GM18517 (cell line): ENCODE measurements at regions not wholly inside any gene's neighbourhood (a gene's known extent, or its start where the extent isn't known, plus 50 kb on each side); places are given as distances from the start of the nearest gene placed in this dataset.

ENCODE experiments used
- ATAC-seq: cut with Tn5 transposase; IDR thresholded peaks from one replicate; pipeline ENCODE4 v1.9.1; 2021; ENCODE audit warnings: mild to moderate bottlenecking, moderate library complexity; ENCODE audit not compliant: unreplicated experiment

DNA sequence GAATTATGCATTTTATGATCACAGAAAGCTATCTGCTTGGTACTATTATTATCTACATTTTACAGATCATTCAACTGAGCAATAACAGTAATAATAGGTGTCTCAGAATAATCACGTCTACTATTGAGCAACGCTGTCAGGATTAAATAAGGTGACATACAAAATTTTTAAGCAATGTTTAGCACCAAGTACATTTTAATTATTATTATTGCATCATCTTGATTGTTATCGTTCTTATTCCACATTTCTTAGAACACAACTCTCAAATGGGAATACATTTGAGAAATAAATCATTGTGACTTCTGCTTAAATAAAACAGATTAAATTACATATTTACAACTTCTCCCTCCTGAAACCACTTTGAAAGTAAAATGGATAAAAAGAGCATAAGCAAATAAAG is 1083.5 kb upstream of the ADGRL3 start:
- ATAC-seq, result no peak

DNA sequence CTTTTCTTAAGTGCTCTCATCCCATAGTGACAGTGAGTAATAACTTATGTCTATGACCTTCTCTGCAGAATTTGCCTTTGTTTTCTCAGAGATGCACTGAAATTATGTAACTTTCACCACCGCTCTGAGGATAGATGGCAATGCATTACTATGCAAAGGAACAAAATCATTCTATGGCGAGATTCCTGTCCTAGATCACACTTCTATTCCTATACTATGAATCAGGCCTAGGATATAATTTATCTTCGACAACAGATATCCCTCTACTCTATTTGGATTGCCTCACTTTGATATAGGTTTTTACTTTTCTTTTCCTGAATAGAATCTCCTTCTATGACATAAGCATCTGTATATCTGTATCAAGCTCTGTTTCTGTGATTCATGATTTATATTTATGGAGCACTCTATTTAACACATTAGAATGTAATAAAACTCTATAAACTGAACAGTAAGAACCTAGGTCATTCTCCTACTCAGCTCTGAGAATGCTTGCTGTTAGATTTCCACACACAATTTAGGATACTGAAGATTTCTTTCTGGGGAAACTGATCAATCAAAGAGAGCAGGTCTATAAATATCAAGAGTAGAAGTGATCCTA is 1082.3 kb upstream of the ADGRL3 start:
- no peak for ATAC-seq

DNA sequence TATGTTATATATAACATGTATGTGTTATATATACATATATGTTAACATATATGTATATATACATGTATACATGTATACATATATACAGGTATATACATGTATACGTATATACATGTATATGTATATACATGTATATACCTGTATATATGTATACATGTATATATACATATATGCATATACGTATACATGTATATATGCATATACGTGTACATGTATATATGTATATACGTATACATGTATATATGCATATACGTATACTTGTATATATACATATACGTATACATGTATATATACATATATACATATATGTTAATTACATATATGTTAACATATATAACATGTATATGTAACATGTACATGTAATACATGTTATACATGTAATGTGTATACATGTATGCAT is 1077.3 kb upstream of the ADGRL3 start:
- no peak for ATAC-seq

DNA sequence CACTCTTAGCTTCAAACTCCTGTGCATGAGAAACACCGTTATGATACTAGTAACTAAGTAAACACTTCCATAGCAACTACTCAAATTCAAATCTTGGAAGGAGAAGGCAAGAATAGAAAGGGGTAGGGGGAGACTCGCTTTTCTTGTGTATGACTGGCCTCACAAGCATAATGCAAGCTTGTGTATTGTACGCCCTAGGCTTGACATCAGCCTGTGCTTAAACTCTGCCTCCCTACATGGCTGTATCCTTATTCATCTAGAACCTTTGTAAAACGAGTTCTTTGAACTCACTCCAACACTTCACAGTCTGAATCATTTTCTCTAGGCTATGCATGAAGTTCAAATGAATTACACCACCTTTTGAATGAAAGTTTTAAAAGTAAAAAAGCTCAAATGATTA is 1071.2 kb upstream of the ADGRL3 start:
- no peak for ATAC-seq

DNA sequence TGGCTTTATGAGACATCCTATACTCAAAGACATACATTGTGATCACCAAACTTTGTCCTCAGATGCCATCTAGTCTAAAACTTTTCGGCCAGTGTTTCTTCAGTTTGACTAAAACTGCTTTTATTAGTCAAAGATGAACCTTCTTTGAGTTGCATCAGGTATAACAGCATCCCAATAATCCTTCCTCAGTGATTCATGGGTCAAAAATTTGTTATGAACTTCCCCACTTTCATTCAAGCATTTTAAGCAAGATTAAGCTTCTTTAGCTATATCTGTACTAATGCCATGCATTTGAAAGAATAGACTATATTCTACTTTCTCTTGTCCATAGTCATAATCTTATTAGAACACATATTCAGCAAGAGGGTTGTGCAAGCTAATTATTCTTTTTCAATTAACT is 1070.4 kb upstream of the ADGRL3 start:
- no peak for ATAC-seq

DNA sequence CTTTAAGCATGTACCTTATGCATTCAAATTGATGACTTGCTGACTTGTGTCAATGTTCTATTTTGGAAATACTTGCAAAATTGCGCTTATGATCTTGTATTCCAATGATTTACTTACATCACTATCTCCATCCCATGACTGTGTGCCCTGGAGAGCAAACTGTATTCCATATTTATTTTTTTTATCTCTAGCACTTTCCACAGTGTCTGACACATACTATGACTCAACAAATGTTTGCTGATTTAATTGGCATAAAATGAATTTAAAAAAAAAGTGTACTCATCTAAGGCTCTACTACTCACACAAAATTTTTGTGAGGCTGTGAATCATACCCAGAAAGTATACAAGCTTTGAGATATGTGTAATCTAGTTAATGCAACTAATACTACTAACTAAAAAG is 1066.8 kb upstream of the ADGRL3 start:
- no peak for ATAC-seq

DNA sequence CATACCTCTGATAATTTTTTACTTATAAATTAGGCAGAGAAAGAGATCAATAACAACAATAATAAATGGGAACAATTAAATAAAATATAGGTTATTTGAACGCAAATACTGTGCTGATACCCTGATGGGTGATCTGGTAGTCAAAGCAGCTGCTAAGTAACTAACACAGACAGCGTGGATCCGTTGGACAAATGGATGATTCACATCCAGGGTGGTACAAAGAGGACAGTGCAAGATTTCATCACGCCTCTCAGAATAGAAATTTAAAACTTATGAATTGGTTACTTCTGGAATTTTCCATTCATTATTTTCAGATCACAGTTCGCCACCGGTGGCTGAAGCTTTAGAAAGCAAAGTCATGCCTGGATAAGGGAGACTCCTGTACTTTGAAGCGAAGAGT is 1066.0 kb upstream of the ADGRL3 start:
- no peak for ATAC-seq

DNA sequence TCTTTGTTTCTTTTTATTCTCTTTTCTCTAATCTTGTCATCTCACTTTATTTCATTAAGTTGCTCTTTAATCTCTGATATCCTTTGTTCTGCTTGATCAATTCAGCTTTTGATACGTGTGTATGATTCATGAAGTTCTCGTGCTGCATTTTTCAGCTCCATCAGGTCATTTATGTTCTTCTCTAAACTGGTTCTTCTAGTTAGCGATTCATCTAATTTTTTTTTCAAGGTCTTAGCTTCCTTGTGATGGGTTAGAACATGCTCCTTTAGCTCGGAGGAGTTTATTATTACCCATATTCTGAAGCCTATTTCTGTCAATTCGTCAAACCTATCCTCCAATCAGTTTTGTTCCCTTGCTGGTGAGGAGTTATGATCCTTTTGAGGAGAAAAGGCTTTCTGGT is 1045.0 kb upstream of the ADGRL3 start:
- no peak for ATAC-seq

DNA sequence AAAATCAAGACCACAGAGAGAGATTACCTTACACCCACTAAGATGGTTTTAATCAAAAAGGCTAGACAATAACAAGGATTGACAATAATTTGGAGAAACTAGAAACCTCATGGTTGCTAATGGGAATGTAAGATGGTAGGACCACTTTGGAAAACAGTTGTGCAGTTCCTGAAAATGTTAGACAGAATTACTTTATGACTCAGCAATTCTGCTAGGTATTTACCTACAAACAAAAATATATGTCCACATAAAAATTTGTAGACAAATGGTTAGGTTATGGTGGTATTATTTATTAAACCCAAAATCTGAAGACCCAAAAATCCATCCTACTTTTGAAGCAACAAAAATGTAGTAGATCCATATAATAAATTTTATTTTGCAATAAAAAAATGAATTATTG is 1027.0 kb upstream of the ADGRL3 start:
- ATAC-seq, result no peak

DNA sequence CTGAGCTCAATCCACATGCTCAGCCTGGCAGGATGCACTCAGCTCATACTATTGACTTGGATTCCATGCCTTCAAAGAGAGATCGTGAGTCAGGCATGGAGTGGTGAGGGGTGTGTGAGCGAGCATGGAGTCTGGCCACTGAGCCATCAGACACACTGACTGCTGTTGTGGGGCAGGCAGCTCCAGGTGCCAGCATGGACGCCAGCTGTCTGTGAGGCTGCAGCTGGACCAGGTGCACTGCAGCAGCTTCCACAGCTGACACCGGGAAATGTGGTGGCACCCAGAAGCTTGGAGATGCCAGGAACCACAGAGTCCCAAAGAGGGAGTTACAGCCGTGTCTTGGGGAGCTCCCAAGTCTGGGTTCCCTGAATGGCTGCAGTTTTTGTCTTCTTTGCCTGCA is 1026.4 kb upstream of the ADGRL3 start:
- ATAC-seq, result no peak

DNA sequence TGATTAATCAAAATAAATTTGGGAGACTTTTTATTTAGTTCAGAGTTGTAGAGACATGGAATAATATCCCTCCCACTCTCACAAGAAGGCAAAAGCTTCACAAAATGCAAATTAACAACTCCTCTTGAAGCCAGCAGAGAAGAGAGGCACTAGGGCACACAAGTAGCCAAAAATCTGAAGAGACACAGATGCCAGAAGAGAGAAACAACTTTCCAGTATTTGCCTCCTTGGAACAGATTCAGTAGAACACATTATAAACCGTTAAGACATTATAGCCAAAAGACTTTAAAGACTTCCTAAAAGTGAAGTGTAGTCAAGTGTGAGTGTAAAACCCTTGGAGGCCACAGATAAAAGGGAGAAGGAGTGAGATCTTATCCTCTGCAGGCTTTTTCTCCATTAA is 1024.9 kb upstream of the ADGRL3 start:
- ATAC-seq, result no peak

DNA sequence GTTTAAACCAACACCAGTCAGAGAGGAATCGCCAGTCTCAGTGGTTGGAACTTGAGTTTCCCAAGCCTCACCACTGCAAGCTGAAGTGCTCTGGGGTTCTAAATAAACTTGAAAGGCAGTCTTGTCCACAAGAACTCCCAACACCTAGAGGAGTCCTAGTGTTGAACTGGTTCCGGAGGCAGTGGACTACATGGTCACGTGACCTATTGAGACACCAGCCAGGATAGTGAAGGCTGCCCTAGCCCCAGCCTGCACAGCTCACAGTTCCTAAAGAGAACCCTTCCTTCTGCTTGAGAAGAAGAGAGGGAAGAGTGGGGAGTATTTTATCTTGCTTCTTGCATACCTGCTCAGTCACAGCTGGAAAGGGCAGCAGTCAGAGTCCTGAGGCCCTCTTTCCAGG is 1012.7 kb upstream of the ADGRL3 start:
- no peak for ATAC-seq

DNA sequence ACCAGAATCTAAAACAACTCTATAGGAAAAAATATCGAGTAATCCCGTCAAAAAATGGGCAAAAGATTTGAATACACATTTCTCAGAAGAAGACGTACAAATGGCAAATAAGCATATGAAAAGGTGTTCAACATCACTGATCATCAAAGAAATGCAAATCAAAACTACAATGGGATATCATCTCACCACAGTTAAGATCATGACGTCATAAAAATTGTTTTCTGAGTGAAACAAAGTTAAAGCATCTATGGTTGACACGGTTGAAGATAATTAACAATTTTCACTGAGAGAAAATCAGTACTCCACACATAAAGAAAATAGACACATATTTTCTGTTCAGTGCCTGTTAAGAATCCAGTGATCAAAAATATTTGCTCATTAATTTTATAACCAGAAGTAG is 1010.8 kb upstream of the ADGRL3 start:
- ATAC-seq, result no peak

DNA sequence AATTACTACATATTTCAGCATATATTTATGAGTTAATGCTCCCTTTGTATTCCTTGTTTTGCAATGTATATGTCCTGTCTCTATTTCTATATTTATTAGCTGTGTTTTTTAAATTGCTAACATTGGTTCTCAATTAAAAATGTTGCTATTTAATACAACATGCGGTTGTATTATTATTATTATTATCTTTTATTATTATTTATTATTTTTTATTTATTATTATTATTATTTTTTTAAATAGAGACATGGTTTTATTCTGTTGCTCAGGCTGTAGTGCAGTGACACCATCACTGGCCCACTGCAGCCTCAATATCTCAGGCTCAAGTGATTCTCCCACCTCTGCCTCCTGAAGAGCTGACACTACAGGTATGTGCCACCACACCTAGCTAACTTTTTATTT is 1005.9 kb upstream of the ADGRL3 start:
- no peak for ATAC-seq

DNA sequence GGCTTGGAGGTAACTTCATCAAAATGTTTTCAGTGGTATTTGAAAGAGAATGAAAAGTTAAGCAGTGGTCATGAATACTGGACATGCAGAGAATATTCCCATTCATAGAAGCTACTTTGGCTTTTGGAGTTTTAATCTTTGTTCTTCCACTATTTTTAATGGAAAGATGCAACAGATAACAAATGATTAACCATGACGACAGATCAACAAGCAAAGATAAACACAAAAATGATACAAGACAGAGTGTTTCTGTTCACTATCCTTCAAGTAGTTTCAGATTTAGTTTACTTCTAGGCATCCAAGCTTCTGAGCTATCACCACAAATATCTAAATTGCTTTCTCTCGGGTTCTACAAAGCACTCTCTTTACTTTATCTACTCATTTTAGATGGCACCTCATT is 1004.9 kb upstream of the ADGRL3 start:
- ATAC-seq, result no peak

DNA sequence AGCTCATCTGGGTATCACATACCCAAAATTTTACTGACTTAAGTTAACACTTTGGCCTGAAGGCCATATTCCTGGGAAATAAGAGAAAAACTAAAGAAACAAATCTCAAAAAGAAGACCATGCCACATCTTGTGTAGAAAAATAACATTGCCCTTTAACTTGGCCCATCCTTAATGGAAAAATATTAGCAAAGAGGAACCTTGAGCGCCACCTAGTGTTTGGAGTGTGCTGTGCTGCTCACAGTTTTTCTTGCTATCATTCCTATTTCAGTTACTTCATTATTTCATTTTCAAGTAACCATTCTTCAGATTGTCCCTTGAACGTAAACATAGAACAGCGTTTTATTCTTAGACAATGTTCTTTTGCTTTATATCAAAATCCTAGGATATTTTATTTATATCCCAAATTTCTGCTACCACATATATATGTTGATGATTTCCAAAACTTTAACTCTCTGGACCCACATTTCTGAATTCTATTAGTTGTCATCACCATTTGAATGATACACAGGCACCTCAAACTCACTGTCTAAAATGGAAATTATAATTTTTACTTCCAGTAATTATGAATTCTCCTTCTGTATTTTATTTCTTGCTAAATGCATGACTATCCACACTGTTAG is 999.0 kb upstream of the ADGRL3 start:
- peak; percentile 89 for ATAC-seq

DNA sequence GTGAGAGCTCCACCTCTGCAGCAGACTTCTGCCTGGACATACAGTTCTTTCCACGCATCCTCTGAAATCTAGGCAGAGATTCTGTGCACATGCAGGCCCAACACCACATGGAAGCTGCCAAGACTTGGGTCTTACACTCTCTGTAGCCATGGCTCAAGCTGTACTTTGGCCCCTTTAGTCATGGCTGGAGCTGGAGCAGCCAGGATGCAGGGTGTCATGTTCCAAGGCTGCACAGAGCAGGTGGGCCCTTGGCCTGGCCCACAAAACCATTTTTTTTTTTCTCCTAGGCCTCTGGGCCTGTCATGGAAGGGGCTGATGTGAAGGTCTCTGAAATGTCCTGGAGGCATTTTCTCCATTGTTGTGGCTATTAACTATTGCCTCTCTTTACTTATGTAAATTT is 990.5 kb upstream of the ADGRL3 start:
- no peak for ATAC-seq

DNA sequence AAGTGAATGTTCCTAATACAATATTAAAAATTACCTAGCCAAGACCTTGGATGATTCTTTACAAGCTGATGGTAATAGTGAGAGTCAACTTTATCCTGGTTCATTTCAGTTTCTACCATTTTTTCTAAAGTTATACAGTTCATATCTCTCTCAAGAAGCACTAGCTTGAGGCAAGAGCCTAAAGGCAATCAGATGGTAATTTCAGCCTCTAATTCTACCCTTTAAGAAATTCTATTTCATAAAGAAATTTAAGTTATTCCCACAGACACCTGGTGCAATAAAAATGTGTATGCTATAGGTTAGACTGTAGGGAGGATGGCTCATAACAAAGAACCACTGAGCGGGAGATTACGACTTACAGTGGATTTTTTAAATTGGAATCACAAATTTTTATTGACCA is 984.2 kb upstream of the ADGRL3 start:
- ATAC-seq, result no peak

DNA sequence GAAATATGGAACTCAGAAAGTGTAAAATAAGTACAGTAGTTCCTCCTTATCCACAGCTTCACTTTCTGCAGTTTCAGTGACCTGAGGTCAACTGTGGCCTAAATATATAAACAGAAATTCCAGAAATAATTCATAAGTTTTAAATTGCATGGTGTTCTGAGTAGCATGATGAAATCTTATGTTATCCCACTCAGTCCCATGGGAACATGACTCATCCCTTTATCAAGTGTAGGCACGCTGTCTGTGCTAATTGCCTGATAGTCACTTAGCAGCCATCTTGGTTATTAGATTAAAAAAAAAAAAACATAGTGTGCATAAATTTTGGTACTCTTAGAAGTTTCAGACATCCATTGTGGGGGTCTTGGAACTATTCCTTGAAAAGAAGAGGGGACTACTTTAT is 983.4 kb upstream of the ADGRL3 start:
- ATAC-seq, result no peak

DNA sequence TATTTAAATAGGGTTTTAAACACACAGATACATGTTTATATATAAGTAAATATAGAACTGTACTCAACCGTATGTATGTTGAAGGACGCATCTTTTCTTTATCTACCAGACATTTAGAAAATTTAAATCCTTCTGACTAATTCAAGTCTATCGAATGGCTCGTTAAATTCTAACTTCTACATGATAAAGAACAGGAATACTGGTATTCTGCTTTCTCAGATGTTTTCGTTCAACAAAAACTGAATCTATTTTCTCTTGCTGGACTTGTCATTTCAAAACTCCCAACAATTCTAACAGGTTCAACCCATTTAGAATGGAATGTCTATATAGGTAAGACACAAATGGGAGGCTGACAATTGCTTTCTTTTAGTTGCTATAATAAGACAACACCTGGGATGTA is 978.3 kb upstream of the ADGRL3 start:
- no peak for ATAC-seq

DNA sequence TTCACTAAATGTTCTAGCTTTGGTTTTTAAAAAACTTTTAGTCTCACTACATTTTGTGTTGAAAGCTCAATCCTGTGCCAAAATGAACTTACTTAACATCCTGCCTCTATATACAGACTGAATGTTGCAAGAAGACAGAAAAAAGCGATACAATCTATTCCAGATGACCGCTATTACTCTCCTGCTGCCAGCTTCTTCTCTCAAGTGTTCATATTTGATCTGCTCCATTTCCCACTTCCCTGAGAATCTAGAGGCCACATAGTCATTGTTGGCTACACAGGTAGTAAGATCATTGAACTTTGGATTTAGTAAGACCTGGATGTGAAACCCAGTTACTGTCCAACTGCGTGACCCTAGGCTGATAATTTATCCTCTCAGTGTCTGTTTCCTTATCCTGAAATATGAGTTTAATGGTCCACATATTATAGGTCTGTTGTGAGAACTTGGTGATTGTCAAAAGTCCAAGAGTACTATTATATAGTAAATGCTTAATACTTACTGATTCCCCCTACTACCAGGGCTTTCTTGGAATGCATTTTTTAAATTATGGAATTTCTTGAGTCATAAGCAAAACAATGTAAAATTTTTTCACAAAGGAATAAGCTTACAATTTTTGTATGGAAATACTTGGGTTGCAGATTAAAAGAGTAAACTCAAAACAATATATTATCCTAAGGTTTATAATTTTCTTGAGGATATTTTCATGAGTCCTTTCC is 976.8 kb upstream of the ADGRL3 start:
- ATAC-seq, result no peak

DNA sequence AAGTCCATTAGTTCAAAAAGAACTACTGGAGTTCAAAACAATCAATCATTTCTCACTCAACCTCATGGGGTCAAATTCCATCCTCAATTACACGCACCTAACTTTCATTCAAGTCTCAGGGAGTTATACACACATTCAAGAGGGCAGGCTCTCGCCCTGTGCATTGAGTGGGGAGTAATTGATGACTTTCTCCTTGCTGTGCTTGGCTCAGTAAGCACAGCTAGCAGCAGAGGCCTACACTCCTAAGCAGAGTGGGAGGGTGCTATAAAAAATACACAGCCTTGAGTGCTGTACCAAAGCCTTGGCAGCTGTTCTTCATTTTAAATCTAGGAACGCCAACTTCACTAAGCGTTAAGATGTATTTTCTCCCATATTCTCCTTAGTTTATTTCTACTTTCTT is 958.3 kb upstream of the ADGRL3 start:
- ATAC-seq, result no peak

DNA sequence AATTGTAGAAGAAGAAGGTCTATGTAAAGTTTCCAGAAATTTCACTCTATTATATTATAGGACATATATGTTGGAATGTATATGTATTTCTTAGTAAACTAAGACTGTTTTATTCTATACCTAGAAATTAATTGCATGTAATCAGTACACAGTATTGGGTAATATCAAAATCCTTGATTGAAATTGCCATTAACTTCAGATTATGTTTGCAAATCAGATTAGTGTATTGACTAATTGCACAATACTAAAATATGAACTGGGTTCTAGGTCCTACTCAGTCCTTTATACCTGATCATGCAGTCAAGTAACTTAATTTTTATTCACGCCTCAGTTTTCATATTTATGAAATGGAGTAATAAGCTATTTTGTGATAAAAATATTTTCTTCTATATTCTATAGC is 950.3 kb upstream of the ADGRL3 start:
- ATAC-seq, result no peak
